ENCODE measurements at regions not wholly inside any gene's neighbourhood (a gene's known extent, or its start where the extent isn't known, plus 50 kb on each side); places are given as distances from the start of the nearest gene placed in this dataset.

DNA sequence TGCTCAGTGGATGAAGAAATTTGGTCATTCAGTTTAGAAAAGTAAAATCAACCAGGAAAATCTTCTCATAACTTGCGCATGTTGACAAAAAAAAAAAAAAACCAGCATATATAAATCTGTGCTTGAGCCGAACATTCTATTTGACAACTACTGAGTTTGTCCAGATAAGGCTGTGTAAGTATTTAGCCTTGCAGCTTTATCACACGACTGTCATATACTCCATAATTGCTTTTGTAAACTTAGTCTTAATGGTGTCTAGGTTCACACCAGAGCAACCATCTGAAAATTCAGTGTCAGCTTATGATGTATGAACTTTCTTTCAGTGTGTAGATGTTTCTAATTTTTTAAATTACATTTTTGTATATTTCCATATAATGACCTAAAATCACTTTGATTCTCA is 1173.8 kb upstream of the TMPRSS15 start:
- TF ChIP-seq CTCF (IDR thresholded peaks at IDR 0.05) (no peak), POLR2AphosphoS5 (IDR thresholded peaks at IDR 0.05; ENCODE audit: low read depth, low read length) (no peak), TCF7L2 (IDR thresholded peaks at IDR 0.05; ENCODE audit: low read depth, low read length) (no peak)
- TF ChIP-seq, protein P1, sequence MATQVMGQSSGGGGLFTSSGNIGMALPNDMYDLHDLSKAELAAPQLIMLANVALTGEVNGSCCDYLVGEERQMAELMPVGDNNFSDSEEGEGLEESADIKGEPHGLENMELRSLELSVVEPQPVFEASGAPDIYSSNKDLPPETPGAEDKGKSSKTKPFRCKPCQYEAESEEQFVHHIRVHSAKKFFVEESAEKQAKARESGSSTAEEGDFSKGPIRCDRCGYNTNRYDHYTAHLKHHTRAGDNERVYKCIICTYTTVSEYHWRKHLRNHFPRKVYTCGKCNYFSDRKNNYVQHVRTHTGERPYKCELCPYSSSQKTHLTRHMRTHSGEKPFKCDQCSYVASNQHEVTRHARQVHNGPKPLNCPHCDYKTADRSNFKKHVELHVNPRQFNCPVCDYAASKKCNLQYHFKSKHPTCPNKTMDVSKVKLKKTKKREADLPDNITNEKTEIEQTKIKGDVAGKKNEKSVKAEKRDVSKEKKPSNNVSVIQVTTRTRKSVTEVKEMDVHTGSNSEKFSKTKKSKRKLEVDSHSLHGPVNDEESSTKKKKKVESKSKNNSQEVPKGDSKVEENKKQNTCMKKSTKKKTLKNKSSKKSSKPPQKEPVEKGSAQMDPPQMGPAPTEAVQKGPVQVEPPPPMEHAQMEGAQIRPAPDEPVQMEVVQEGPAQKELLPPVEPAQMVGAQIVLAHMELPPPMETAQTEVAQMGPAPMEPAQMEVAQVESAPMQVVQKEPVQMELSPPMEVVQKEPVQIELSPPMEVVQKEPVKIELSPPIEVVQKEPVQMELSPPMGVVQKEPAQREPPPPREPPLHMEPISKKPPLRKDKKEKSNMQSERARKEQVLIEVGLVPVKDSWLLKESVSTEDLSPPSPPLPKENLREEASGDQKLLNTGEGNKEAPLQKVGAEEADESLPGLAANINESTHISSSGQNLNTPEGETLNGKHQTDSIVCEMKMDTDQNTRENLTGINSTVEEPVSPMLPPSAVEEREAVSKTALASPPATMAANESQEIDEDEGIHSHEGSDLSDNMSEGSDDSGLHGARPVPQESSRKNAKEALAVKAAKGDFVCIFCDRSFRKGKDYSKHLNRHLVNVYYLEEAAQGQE (IDR thresholded peaks at IDR 0.05; ENCODE audit: insufficient read depth in 1 of 2, low read depth in 2 of 2, low read length in 1 of 2), result no peak
